ENCODE measurements at regions not wholly inside any gene's neighbourhood (a gene's known extent, or its start where the extent isn't known, plus 50 kb on each side); places are given as distances from the start of the nearest gene placed in this dataset.

DNA sequence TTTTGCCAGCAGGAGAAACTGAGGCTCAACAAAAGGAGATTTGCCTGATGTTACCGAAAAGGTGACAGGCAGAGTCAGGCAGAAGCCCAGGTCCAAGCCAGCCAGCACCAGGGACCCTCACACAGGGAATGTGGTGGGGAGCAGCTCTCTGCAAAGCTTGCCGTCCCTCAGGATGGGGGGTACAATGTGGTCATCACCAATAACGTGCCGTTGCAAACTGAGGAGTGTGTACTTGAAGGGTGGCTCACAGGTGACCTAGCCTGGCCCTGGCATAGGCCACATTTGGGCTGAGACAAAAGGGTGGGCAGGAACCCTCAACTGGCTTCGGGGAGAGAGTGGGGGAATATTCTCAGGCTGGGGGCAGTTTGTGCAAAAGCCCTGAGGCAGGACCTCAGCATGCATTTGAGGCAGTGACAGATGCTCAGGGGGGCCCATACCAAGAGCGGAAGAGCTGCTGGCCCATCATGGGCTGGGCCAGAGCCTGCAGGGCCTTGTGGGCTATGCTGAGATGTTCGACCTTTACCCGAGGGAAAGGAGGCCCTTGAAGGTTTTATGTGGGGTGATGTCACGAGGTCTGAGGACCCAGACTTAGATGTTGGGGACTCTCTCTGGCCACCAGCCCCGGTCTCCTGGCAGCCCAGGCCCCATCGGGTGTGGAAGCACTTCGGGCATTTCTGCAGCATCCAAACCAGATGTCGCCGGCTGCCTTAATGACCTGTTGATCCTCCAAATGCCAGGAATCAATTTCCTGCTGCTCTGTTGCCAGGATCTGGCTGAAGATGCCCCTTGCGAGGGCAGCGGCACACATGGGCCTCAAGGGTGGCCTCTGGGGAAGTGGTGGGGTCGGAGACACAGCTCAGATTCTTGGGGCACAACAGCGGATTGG lies 57.4 kb upstream of the SHISAL1 start:
- TF ChIP-seq, protein P1, sequence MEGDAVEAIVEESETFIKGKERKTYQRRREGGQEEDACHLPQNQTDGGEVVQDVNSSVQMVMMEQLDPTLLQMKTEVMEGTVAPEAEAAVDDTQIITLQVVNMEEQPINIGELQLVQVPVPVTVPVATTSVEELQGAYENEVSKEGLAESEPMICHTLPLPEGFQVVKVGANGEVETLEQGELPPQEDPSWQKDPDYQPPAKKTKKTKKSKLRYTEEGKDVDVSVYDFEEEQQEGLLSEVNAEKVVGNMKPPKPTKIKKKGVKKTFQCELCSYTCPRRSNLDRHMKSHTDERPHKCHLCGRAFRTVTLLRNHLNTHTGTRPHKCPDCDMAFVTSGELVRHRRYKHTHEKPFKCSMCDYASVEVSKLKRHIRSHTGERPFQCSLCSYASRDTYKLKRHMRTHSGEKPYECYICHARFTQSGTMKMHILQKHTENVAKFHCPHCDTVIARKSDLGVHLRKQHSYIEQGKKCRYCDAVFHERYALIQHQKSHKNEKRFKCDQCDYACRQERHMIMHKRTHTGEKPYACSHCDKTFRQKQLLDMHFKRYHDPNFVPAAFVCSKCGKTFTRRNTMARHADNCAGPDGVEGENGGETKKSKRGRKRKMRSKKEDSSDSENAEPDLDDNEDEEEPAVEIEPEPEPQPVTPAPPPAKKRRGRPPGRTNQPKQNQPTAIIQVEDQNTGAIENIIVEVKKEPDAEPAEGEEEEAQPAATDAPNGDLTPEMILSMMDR (IDR thresholded peaks at IDR 0.05) = no peak
- no peak for TF ChIP-seq POLR2A (IDR thresholded peaks at IDR 0.05)
